HG02588 (cell line): ENCODE measurements at regions not wholly inside any gene's neighbourhood (a gene's known extent, or its start where the extent isn't known, plus 50 kb on each side); places are given as distances from the start of the nearest gene placed in this dataset.

Experiments
- ATAC-seq: cut with Tn5 transposase; IDR thresholded peaks from one replicate; pipeline ENCODE4 v1.9.1; 2021; ENCODE audit warnings: mild to moderate bottlenecking, moderate library complexity; ENCODE audit not compliant: unreplicated experiment

GRCh38 chr2:223107825-223108224, 55.8 kb downstream of the KCNE4 start:
- no peak for ATAC-seq

GRCh38 chr2:223108351-223109050, 56.5 kb downstream of the KCNE4 start:
- ATAC-seq = no peak

GRCh38 chr2:223109341-223109740, 57.4 kb downstream of the KCNE4 start:
- ATAC-seq = no peak

GRCh38 chr2:223113161-223113560, 61.2 kb downstream of the KCNE4 start:
- no peak for ATAC-seq

- no peak for ATAC-seq
Measured at GRCh38 chr2:223114170-223114569, 62.2 kb downstream of the KCNE4 start.

- ATAC-seq = no peak
Measured at GRCh38 chr2:223114917-223115316, 62.9 kb downstream of the KCNE4 start.

- ATAC-seq = no peak
Measured at GRCh38 chr2:223117533-223117932, 65.5 kb downstream of the KCNE4 start.

- ATAC-seq = no peak
Measured at GRCh38 chr2:223121283-223121682, 69.3 kb downstream of the KCNE4 start.

- no peak for ATAC-seq
Measured at GRCh38 chr2:223122781-223123180, 70.8 kb downstream of the KCNE4 start.

- no peak for ATAC-seq
Measured at GRCh38 chr2:223123855-223124610, 72.0 kb downstream of the KCNE4 start.

GRCh38 chr2:223141606-223142005, 89.6 kb downstream of the KCNE4 start:
- ATAC-seq = no peak

- no peak for ATAC-seq
Measured at GRCh38 chr2:223142118-223142517, 90.1 kb downstream of the KCNE4 start.

- ATAC-seq = no peak
Measured at GRCh38 chr2:223147431-223147830, 95.4 kb downstream of the KCNE4 start.

GRCh38 chr2:223148516-223148915, 96.5 kb downstream of the KCNE4 start:
- ATAC-seq = no peak

GRCh38 chr2:223155956-223156355, 104.0 kb downstream of the KCNE4 start:
- no peak for ATAC-seq

- ATAC-seq = no peak
Measured at GRCh38 chr2:223161873-223162458, 110.0 kb downstream of the KCNE4 start.

- ATAC-seq = no peak
Measured at GRCh38 chr2:223165423-223166214, 113.6 kb downstream of the KCNE4 start.

GRCh38 chr2:223166215-223166493, 114.2 kb downstream of the KCNE4 start:
- ATAC-seq = no peak

GRCh38 chr2:223166983-223167650, 115.1 kb downstream of the KCNE4 start:
- no peak for ATAC-seq

- ATAC-seq = no peak
Measured at GRCh38 chr2:223169830-223170605, 118.0 kb downstream of the KCNE4 start.
